Transverse colon (tissue), 4 donors: ENCODE measurements at regions not wholly inside any gene's neighbourhood (a gene's known extent, or its start where the extent isn't known, plus 50 kb on each side); places are given as distances from the start of the nearest gene placed in this dataset.

Source experiments
- DNase-seq: peaks from one replicate; pipeline ENCODE4 v3.0.0-alpha.2; 2019
- H3K27ac ChIP-seq, 4 donors: fragments of 200-600 bp; sonication (generic); 2 replicates each; pipeline ENCODE4 v1.5.1; 2016 to 2018; ENCODE audit warnings: inconsistent platforms in 4 of 4
- H3K27me3 ChIP-seq: fragments of 200-600 bp; sonication (generic); 2 replicates; pipeline ENCODE4 v1.5.1; 2017; ENCODE audit warnings: inconsistent platforms
- H3K36me3 ChIP-seq, 4 donors: fragments of 200-600 bp; sonication (generic); 2 replicates each; pipeline ENCODE4 v1.5.1; 2017 to 2019; ENCODE audit warnings: inconsistent platforms in 4 of 4
- H3K4me1 ChIP-seq, 4 donors: fragments of 200-600 bp; sonication (generic); 2 replicates each; pipeline ENCODE4 v1.5.1; 2017 to 2020; ENCODE audit warnings: inconsistent platforms in 4 of 4
- H3K4me3 ChIP-seq, 4 donors: fragments of 200-600 bp; sonication (generic); 1 replicate in 1 of 4; 2 replicates in 3 of 4; pipeline versions ENCODE4 v1.5.1 to v1.6.1; 2017 to 2019; ENCODE audit warnings: inconsistent platforms in 4 of 4
- H3K9me3 ChIP-seq, 2 donors: fragments of 200-600 bp; sonication (generic); 2 replicates each; pipeline ENCODE4 v1.5.1; 2017 to 2019; ENCODE audit warnings: inconsistent platforms in 2 of 2
- CTCF ChIP-seq, 5 experiments: fragments of 200-600 bp in 3 of 5; fragments of 450-650 bp in 2 of 5; sonication (generic) in 3 of 5; IDR thresholded peaks; 1 replicate in 2 of 5; 2 replicates in 3 of 5; pipeline ENCODE4 v1.5.1; 2016 to 2017; ENCODE audit warnings: antibody characterized with exemption in 5 of 5, inconsistent platforms in 3 of 5, mild to moderate bottlenecking in 2 of 5, moderate library complexity in 1 of 5
- EP300 ChIP-seq: sonication (generic); formaldehyde crosslinking; IDR thresholded peaks from one replicate; pipeline ENCODE4 v1.6.1; 2017; ENCODE audit warnings: antibody characterized with exemption, low read depth
- POLR2A ChIP-seq: fragments of 450-650 bp; IDR thresholded peaks from one replicate; pipeline ENCODE4 v1.6.1; 2016; ENCODE audit warnings: antibody characterized with exemption, mild to moderate bottlenecking, moderate library complexity
- POLR2AphosphoS5 ChIP-seq, 3 donors: sonication (generic); formaldehyde crosslinking; IDR thresholded peaks; one replicate each; pipeline ENCODE4 v1.6.1; 2016; ENCODE audit warnings: antibody characterized with exemption in 3 of 3
- WGBS, 2 donors: methylation state at CpG; one replicate each; pipeline ENCODE4 v1.1.5; 2018; ENCODE audit warnings: low coverage in 1 of 2; 5-methylcytosine and 5-hydroxymethylcytosine counted together
- in situ Hi-C, 4 donors: fragments of 200-750 bp; cut with MboI; loops; one replicate each; pipeline versions ENCODE4 v1.15.0 to v1.15.1; 2017; ENCODE audit warnings: low sequenced_read_pairs in 3 of 4, low pct_ligation_motif_present in 1 of 4, low pct_unique_long_range_greater_than_20kb in 1 of 4
- intact Hi-C: fragments of 100-400 bp; cut with DNase I; formaldehyde crosslinking; loops from one replicate; pipeline ENCODE4 v1.15.1; 2023; ENCODE audit warnings: low total_unique reads

- 62 to 78% methylated on average over 3 of the region's 3 CpGs for WGBS, 2 donors
- intact Hi-C loops: no loop called here
- Histone ChIP-seq H3K4me1 (no peaks in the 10 kb centered on the region), H3K27ac (peak overlapping the region in 3 of 4 donors; percentile 3 to 41 (median 23)), H3K9me3 (no peaks in the 10 kb centered on the region), H3K36me3 (no peaks in the 10 kb centered on the region), H3K4me3 (no peak overlapping the region), H3K27me3 (no peaks in the 10 kb centered on the region)
- TF ChIP-seq POLR2AphosphoS5 (IDR thresholded peaks at IDR 0.05) (peak in 1 of 3 donors; percentile 11), CTCF (IDR thresholded peaks at IDR 0.05) (no peak)
- DNase-seq: no peak
- in situ Hi-C loops: no loop called here
Observed at GRCh38 chr4:53854991-53855568, 209.3 kb downstream of the CHIC2 start.

DNA sequence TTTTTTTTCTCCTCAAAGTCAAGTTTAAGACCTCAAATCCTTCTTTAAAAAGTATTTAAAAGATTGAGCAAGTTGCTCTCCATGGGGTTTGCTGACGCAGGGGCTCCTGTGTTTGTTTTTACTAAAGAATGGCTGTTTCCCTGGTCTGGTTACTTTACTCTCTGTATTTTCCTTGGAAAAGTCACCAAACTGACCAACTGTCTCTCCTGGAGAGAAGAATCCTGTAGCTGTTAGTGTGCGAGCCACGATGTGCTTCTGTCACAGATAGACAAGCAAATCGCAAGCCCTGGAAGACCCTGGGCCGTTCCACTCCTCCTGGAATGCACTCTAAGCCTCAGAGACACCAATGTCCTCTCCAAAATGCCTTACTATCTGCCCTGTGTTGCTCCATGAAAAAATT is 212.1 kb downstream of the CHIC2 start:
- no peak for DNase-seq
- no peak overlapping the region for H3K27ac ChIP-seq
- no peak overlapping the region for H3K4me3 ChIP-seq
- WGBS, 2 donors: 84% methylated on average over 5 of the region's 5 CpGs; no CpG with 5 or more reads in 1 of the 2 donors
- in situ Hi-C loops (no loop called here), intact Hi-C loops (no loop called here)
- TF ChIP-seq POLR2A: no peak
- no peak for TF ChIP-seq POLR2AphosphoS5 (IDR thresholded peaks at IDR 0.05)
- no peak for TF ChIP-seq EP300
- TF ChIP-seq CTCF (IDR thresholded peaks at IDR 0.05): no peak
- H3K9me3 ChIP-seq: no peaks in the 10 kb centered on the region
- H3K4me1 ChIP-seq: peaks cover 0 to 13% (median 2%) of the 10 kb centered on the region in 4 donors
- H3K27me3 ChIP-seq: no peaks in the 10 kb centered on the region
- no peaks in the 10 kb centered on the region for H3K36me3 ChIP-seq

GRCh38 chr4:53847965-53848364 is 216.4 kb downstream of the CHIC2 start:
- Histone ChIP-seq H3K27me3 (no peaks in the 10 kb centered on the region), H3K4me3 (no peak overlapping the region), H3K36me3 (no peaks in the 10 kb centered on the region), H3K9me3 (no peaks in the 10 kb centered on the region), H3K4me1 (peaks cover 0 to 13% (median 2%) of the 10 kb centered on the region in 4 donors), H3K27ac (no peak overlapping the region)
- DNase-seq: peak; percentile 16
- TF ChIP-seq POLR2A: no peak
- TF ChIP-seq CTCF (IDR thresholded peaks at IDR 0.05): no peak
- TF ChIP-seq POLR2AphosphoS5 (IDR thresholded peaks at IDR 0.05): no peak
- no peak for TF ChIP-seq EP300
- in situ Hi-C loops (no loop called here), intact Hi-C loops (no loop called here)

DNA sequence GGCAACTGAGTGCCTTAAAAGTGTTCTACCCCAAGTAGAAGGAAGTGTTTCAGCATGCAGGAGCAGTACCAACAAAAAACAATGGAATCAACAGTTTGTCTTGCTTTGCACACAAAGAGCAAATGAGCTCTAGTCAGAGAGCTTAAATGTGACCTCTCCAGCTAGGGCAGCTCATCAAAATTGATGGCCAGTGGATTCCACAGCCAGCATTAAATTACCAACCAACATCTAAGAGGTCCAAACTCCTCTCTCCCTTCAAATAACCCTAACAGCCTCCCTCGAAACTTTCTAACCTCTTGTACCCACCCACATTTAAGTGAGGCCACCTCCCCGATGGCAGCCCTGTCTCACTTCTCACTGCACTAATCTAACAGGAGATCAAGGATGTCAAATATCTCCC is 219.9 kb downstream of the CHIC2 start:
- Histone ChIP-seq H3K36me3 (no peaks in the 10 kb centered on the region), H3K27ac (no peak overlapping the region), H3K27me3 (no peaks in the 10 kb centered on the region), H3K4me3 (no peak overlapping the region), H3K4me1 (peaks cover 0 to 13% (median 2%) of the 10 kb centered on the region in 4 donors), H3K9me3 (no peaks in the 10 kb centered on the region)
- in situ Hi-C loops: no loop called here
- TF ChIP-seq CTCF (IDR thresholded peaks at IDR 0.05): no peak
- no peak for TF ChIP-seq EP300
- no peak for TF ChIP-seq POLR2A
- no peak for TF ChIP-seq POLR2AphosphoS5 (IDR thresholded peaks at IDR 0.05)
- intact Hi-C loops: no loop called here
- DNase-seq: no peak
- 80% methylated on average over 2 of the region's 2 CpGs; no CpG with 5 or more reads in 1 of the 2 donors for WGBS, 2 donors
